ENCODE measurements at regions not wholly inside any gene's neighbourhood (a gene's known extent, or its start where the extent isn't known, plus 50 kb on each side); places are given as distances from the start of the nearest gene placed in this dataset.
A peak's percentile ranks its signal among the peaks of the same experiment; 100 is the strongest.
"Not testable (repeated sequence)": the region's sequence is repeated elsewhere in the genome, so short reads cannot be mapped to it uniquely, and the experiment has no call there.

GRCh38 chr10:23980094-23980493, 228.8 kb upstream of the KIAA1217 start:
- H3K36me3 ChIP-seq (ENCODE audit: control insufficient read depth in 2 of 2, insufficient read depth in 2 of 2, low read length in 1 of 2), result no peaks in the 10 kb centered on the region
- DNase-seq (ENCODE audit: low read depth in 6 of 9, low spot score in 9 of 9), result peak in 2 of 9 donors; percentile 3 to 5
- H3K27me3 ChIP-seq (ENCODE audit: control insufficient read depth in 2 of 2, insufficient read depth in 1 of 2, low read length in 1 of 2), result no peaks in the 10 kb centered on the region
- peaks cover 0 to 3% of the 10 kb centered on the region in 2 donors for H3K4me1 ChIP-seq (ENCODE audit: control insufficient read depth in 2 of 2, insufficient read depth in 2 of 2, low read length in 2 of 2)
- 84% methylated on average over 3 of the region's 3 CpGs for WGBS
- H3K4me3 ChIP-seq (ENCODE audit: low read length in 2 of 2), result no peak overlapping the region
- no peaks in the 10 kb centered on the region for H3K9me3 ChIP-seq (ENCODE audit: control insufficient read depth in 2 of 2, insufficient read depth in 1 of 2, low read length in 1 of 2)
- H3K27ac ChIP-seq (ENCODE audit: low read depth in 1 of 2, low read length in 1 of 2), result no peak overlapping the region

GRCh38 chr10:23981520-23982309, 227.2 kb upstream of the KIAA1217 start:
- Histone ChIP-seq H3K27ac (ENCODE audit: low read depth in 1 of 2, low read length in 1 of 2) (no peak overlapping the region), H3K36me3 (ENCODE audit: control insufficient read depth in 2 of 2, insufficient read depth in 2 of 2, low read length in 1 of 2) (no peaks in the 10 kb centered on the region), H3K27me3 (ENCODE audit: control insufficient read depth in 2 of 2, insufficient read depth in 1 of 2, low read length in 1 of 2) (no peaks in the 10 kb centered on the region), H3K9me3 (ENCODE audit: control insufficient read depth in 2 of 2, insufficient read depth in 1 of 2, low read length in 1 of 2) (no peaks in the 10 kb centered on the region), H3K4me1 (ENCODE audit: control insufficient read depth in 2 of 2, insufficient read depth in 2 of 2, low read length in 2 of 2) (peaks cover 0 to 3% of the 10 kb centered on the region in 2 donors), H3K4me3 (ENCODE audit: low read length in 2 of 2) (no peak overlapping the region)
- no peak for DNase-seq (ENCODE audit: low read depth in 6 of 9, low spot score in 9 of 9)
- WGBS, result 73% methylated on average over 3 of the region's 3 CpGs

- DNase-seq (ENCODE audit: low read depth in 6 of 9, low spot score in 9 of 9); H3K9me3 ChIP-seq (ENCODE audit: control insufficient read depth in 2 of 2, insufficient read depth in 1 of 2, low read length in 1 of 2): not testable (repeated sequence)
- 83% methylated on average over 1 of the region's 1 CpG for WGBS
Observed at GRCh38 chr10:23984405-23984804, 224.5 kb upstream of the KIAA1217 start.

GRCh38 chr10:23988006-23988405, 220.9 kb upstream of the KIAA1217 start:
- Histone ChIP-seq H3K4me1 (ENCODE audit: control insufficient read depth in 2 of 2, insufficient read depth in 2 of 2, low read length in 2 of 2) (no peaks in the 10 kb centered on the region), H3K27ac (ENCODE audit: low read depth in 1 of 2, low read length in 1 of 2) (no peak overlapping the region), H3K27me3 (ENCODE audit: control insufficient read depth in 2 of 2, insufficient read depth in 1 of 2, low read length in 1 of 2) (no peaks in the 10 kb centered on the region), H3K36me3 (ENCODE audit: control insufficient read depth in 2 of 2, insufficient read depth in 2 of 2, low read length in 1 of 2) (no peaks in the 10 kb centered on the region), H3K9me3 (ENCODE audit: control insufficient read depth in 2 of 2, insufficient read depth in 1 of 2, low read length in 1 of 2) (no peaks in the 10 kb centered on the region), H3K4me3 (ENCODE audit: low read length in 2 of 2) (no peak overlapping the region)
- no peak for DNase-seq (ENCODE audit: low read depth in 6 of 9, low spot score in 9 of 9)
- WGBS, result 96% methylated on average over 7 of the region's 7 CpGs

More at GRCh38 chr10:23984405-23984804, 224.5 kb upstream of the KIAA1217 start:
- not testable (repeated sequence) for H3K4me1 ChIP-seq (ENCODE audit: control insufficient read depth in 2 of 2, insufficient read depth in 2 of 2, low read length in 2 of 2); H3K27ac ChIP-seq (ENCODE audit: low read depth in 1 of 2, low read length in 1 of 2); H3K36me3 ChIP-seq (ENCODE audit: control insufficient read depth in 2 of 2, insufficient read depth in 2 of 2, low read length in 1 of 2); H3K27me3 ChIP-seq (ENCODE audit: control insufficient read depth in 2 of 2, insufficient read depth in 1 of 2, low read length in 1 of 2); H3K4me3 ChIP-seq (ENCODE audit: low read length in 2 of 2)

- Histone ChIP-seq H3K4me1 (ENCODE audit: control insufficient read depth in 2 of 2, insufficient read depth in 2 of 2, low read length in 2 of 2) (no peaks in the 10 kb centered on the region), H3K36me3 (ENCODE audit: control insufficient read depth in 2 of 2, insufficient read depth in 2 of 2, low read length in 1 of 2) (no peaks in the 10 kb centered on the region), H3K27ac (ENCODE audit: low read depth in 1 of 2, low read length in 1 of 2) (no peak overlapping the region), H3K27me3 (ENCODE audit: control insufficient read depth in 2 of 2, insufficient read depth in 1 of 2, low read length in 1 of 2) (no peaks in the 10 kb centered on the region), H3K9me3 (ENCODE audit: control insufficient read depth in 2 of 2, insufficient read depth in 1 of 2, low read length in 1 of 2) (no peaks in the 10 kb centered on the region), H3K4me3 (ENCODE audit: low read length in 2 of 2) (no peak overlapping the region)
- WGBS, result 60% methylated on average over 6 of the region's 6 CpGs
- peak in 4 of 9 donors; percentile 9 to 29 (median 20) for DNase-seq (ENCODE audit: low read depth in 6 of 9, low spot score in 9 of 9)
Observed at GRCh38 chr10:23994459-23995046, 214.4 kb upstream of the KIAA1217 start.

GRCh38 chr10:23999445-23999844, 209.5 kb upstream of the KIAA1217 start:
- H3K36me3 ChIP-seq (ENCODE audit: control insufficient read depth in 2 of 2, insufficient read depth in 2 of 2, low read length in 1 of 2), result no peaks in the 10 kb centered on the region
- H3K27ac ChIP-seq (ENCODE audit: low read depth in 1 of 2, low read length in 1 of 2), result no peak overlapping the region
- WGBS, result 99% methylated on average over 9 of the region's 9 CpGs
- H3K27me3 ChIP-seq (ENCODE audit: control insufficient read depth in 2 of 2, insufficient read depth in 1 of 2, low read length in 1 of 2), result no peaks in the 10 kb centered on the region
- H3K4me1 ChIP-seq (ENCODE audit: control insufficient read depth in 2 of 2, insufficient read depth in 2 of 2, low read length in 2 of 2), result no peaks in the 10 kb centered on the region
- no peak overlapping the region for H3K4me3 ChIP-seq (ENCODE audit: low read length in 2 of 2)
- DNase-seq (ENCODE audit: low read depth in 6 of 9, low spot score in 9 of 9), result no peak
- H3K9me3 ChIP-seq (ENCODE audit: control insufficient read depth in 2 of 2, insufficient read depth in 1 of 2, low read length in 1 of 2), result no peaks in the 10 kb centered on the region

GRCh38 chr10:24000271-24000813, 208.6 kb upstream of the KIAA1217 start:
- Histone ChIP-seq H3K27ac (ENCODE audit: low read depth in 1 of 2, low read length in 1 of 2) (no peak overlapping the region), H3K9me3 (ENCODE audit: control insufficient read depth in 2 of 2, insufficient read depth in 1 of 2, low read length in 1 of 2) (no peaks in the 10 kb centered on the region), H3K4me1 (ENCODE audit: control insufficient read depth in 2 of 2, insufficient read depth in 2 of 2, low read length in 2 of 2) (no peaks in the 10 kb centered on the region), H3K27me3 (ENCODE audit: control insufficient read depth in 2 of 2, insufficient read depth in 1 of 2, low read length in 1 of 2) (no peaks in the 10 kb centered on the region), H3K4me3 (ENCODE audit: low read length in 2 of 2) (no peak overlapping the region), H3K36me3 (ENCODE audit: control insufficient read depth in 2 of 2, insufficient read depth in 2 of 2, low read length in 1 of 2) (no peaks in the 10 kb centered on the region)
- WGBS, result 87% methylated on average over 8 of the region's 8 CpGs
- no peak for DNase-seq (ENCODE audit: low read depth in 6 of 9, low spot score in 9 of 9)

- no peaks in the 10 kb centered on the region for H3K9me3 ChIP-seq (ENCODE audit: control insufficient read depth in 2 of 2, insufficient read depth in 1 of 2, low read length in 1 of 2)
- no peaks in the 10 kb centered on the region for H3K4me1 ChIP-seq (ENCODE audit: control insufficient read depth in 2 of 2, insufficient read depth in 2 of 2, low read length in 2 of 2)
- H3K4me3 ChIP-seq (ENCODE audit: low read length in 2 of 2), result no peak overlapping the region
- no peaks in the 10 kb centered on the region for H3K27me3 ChIP-seq (ENCODE audit: control insufficient read depth in 2 of 2, insufficient read depth in 1 of 2, low read length in 1 of 2)
- DNase-seq (ENCODE audit: low read depth in 6 of 9, low spot score in 9 of 9), result no peak
- WGBS, result 92% methylated on average over 5 of the region's 5 CpGs
- no peaks in the 10 kb centered on the region for H3K36me3 ChIP-seq (ENCODE audit: control insufficient read depth in 2 of 2, insufficient read depth in 2 of 2, low read length in 1 of 2)
- H3K27ac ChIP-seq (ENCODE audit: low read depth in 1 of 2, low read length in 1 of 2), result no peak overlapping the region
Observed at GRCh38 chr10:24006741-24007140, 202.2 kb upstream of the KIAA1217 start.

GRCh38 chr10:24007359-24007758, 201.6 kb upstream of the KIAA1217 start:
- Histone ChIP-seq H3K36me3 (ENCODE audit: control insufficient read depth in 2 of 2, insufficient read depth in 2 of 2, low read length in 1 of 2) (no peaks in the 10 kb centered on the region), H3K4me3 (ENCODE audit: low read length in 2 of 2) (no peak overlapping the region), H3K27me3 (ENCODE audit: control insufficient read depth in 2 of 2, insufficient read depth in 1 of 2, low read length in 1 of 2) (no peaks in the 10 kb centered on the region), H3K27ac (ENCODE audit: low read depth in 1 of 2, low read length in 1 of 2) (no peak overlapping the region), H3K9me3 (ENCODE audit: control insufficient read depth in 2 of 2, insufficient read depth in 1 of 2, low read length in 1 of 2) (no peaks in the 10 kb centered on the region), H3K4me1 (ENCODE audit: control insufficient read depth in 2 of 2, insufficient read depth in 2 of 2, low read length in 2 of 2) (no peaks in the 10 kb centered on the region)
- 89% methylated on average over 3 of the region's 3 CpGs for WGBS
- no peak for DNase-seq (ENCODE audit: low read depth in 6 of 9, low spot score in 9 of 9)

Measured in thymus (tissue), 11 donors.